ENCODE measurements at regions not wholly inside any gene's neighbourhood (a gene's known extent, or its start where the extent isn't known, plus 50 kb on each side); places are given as distances from the start of the nearest gene placed in this dataset.

DNA sequence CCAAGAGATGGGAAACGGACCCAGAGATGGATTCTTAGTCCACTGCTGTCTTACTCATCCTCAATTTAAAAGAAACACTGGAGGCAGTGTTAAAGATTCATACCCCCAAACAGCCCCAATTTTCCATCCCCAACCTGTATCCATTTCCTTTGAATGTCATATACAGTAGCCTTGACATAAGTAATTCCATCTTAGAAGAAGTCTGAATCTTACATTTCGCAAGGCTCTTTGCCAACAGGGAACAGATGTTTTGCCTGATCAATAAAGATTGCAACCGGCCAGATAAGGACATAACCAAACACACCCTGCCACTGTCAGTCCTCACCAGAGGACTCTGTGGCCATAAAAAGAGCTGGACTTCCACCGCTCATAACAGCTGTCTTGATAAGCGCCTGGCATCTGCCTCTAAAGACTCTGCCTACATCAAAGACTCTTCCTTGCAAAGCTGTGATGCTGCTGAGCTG, 59.0 kb upstream of the MED9 start:
- DNase-seq (ENCODE audit: low read depth): no peak

DNA sequence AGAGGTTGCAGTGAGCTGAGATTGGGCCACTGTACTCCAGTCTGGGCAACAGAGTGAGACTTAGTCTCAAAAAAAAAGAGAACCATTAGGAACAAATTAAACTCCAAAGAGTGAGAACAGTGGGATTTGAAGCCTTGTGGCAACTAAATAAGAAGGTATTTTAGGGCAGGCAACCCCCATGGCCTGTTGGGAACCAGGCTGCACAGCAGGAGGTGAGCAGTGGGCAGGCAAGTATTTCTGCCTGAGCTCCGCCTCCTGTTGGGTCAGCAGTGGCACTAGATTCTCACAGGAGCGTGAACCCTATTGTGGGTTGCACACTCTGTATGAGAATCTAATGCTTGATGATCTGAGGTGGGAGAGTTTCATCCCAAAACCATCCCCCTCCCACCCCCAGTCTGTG, 57.6 kb upstream of the MED9 start:
- peak; percentile 21 for DNase-seq (ENCODE audit: low read depth)

DNA sequence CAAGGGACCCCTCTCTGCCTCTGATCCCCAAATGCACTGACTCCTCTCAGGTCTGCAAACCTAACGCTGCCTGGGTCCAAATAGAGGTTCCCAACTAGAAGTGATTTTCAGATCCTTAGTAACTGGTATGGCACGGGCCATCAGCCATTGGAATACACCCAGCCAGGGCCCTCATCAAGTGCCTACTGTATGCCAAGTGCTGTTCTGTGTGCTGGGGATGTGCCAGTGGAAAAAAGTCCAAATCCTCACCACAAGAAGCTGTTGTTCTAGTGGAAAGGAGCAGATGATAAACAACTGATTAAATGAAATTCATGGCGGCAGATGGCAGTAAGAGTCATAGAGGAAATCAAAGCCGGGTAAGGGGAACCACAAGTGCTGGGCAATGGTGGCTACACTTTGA, 57.2 kb upstream of the MED9 start:
- peak; percentile 85 for DNase-seq (ENCODE audit: low read depth)

DNA sequence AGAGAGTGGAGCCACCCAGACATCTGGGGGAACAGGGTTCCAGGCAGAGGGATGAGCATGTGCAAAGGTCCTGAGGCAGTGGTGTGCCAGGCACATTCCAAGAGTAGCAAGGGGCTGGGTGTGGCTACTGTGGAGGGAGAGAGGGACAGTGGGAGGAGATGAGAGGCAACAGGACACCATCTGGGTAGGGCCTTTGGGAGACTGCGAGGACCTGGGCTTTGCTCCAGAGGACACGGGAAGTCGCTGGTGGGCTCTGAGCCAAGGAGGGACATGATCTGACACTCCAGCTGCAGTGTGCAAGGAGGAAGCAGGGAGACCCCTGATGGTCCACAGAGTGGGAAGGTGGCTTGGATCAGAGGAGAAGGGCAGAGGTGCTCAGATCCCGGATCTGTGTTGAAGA, 56.7 kb upstream of the MED9 start:
- peak; percentile 69 for DNase-seq (ENCODE audit: low read depth)

DNA sequence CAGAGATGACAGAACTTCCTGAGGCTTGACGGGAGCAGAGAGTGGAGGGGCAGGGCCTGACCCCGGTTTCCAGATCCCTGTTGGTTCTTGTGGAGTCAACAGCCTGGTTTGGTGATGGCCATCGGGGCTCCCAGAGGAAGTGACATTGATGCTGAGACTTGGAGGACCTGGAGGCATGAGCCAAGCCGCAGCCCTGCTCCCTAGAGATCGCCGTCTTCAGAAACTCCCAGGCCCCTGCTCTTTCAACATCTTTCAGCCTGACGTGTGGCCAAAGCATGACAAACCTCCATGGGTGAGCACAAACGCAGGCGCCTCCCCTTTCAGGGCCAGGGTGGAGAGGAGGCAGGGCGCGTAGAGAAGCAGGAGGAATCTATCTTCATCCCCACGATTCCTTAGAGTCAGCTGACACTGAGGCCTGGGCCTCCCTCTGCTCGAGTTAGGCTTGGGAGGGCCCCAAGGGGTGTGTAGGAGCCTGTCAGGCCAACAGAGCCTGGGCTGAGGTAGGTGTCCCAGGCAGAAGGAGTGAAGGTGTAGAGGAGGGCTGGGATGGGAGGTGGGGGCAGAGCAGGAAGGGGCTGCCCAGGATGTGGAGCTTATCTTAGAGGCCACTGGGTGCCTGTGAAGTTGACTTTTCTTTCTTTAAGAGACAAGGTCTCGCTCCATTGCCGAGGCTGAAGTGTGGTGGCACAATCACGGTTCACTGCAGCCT, 56.1 kb upstream of the MED9 start:
- DNase-seq (ENCODE audit: low read depth): peak; percentile 98

DNA sequence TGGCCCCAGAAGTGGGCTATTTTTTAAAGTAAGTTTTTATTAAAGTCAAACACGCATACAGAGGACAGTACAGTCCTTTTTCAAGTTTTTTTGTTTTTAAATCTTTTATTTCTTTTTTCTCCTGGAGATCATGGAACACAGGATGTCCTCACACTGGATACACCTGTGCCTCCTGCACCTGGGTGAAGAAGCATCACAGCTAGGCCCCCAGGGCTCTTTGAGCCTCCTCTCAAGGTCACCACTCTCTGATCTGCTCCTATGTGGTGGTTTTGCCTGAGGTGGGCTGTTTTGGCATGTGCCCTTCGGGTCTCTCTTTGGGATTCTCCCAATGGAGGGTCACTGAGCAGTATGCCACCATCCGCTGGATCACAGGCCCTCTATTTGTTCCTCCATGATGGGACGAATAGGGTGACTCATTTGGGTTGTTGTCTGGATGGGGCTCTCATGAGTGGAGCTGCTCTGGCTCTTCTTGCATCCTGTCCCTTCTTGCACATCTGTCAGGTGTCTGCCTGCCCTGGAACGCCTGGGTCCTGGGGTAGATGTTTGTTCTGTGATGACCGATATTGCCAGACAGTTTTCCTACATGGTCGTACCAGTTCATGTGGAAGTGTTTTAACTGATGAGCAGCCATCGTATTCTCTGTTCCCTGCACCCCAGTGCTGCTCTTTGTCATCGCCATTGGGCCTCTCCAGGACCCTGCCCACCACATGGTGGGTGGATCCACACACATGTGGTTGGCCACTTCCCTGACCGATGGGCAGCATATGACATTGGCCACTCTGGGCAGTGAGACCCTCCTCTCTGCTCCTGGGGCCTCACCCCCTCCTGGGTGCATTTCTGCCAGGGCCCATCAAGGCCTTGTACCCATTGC, 55.2 kb upstream of the MED9 start:
- no peak for DNase-seq (ENCODE audit: low read depth)

DNA sequence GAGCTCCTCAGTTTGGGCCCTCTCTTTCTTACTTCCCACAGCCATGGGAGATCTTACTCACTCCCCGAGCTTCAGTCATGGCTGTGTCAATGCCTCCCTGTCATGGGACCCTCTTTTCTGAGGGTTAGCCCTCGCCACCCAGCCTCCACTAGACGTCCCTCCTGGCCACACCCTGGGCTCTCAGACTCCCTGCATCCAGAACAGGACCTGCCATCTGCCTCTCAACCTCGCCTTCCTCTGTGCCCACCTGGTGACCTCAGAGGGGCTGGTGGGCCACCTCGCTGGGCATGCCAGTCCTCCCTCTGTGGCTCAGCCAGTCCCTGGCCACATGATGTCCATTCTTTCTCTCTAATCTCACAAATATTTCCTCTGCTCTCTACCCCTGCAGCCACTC, 54.6 kb upstream of the MED9 start:
- no peak for DNase-seq (ENCODE audit: low read depth)

DNA sequence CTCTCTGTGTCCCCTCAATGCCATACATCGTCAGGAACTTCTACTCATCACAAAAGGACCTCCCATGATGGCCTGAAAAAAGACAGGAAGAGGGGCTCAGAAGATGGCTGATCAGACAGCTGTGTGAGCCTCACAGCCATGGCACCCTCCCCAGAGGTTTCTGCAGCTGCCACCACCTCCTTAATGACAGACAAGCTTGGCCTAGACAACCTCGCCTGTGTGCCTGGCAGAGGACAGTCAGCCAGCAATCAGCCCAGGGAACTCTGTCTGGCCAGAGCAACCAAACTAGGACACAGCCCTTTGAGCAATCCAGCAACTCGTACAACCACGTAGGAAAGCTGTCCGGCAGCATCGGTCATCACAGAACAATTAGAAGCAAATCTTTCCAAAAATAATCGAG, 54.2 kb upstream of the MED9 start:
- no peak for DNase-seq (ENCODE audit: low read depth)

DNA sequence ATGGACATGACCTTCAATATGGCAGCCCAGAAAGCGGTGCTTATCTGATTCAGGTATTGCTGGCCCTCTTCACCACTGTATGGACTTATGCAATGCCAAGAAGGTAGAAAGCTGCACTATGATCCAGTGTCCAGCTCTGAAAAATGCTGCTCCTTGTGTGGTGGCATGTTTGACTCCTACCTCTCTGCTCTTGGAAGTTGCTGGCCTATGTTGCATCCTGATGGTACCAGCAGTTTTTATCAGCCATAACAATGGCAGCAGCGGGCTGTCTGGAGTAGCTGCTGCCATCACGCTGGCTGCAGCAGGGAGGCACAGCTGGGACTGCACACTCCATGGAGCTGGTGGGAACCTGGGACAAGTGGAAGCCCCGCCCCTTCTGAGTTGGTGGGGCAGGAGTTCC, 53.1 kb upstream of the MED9 start:
- DNase-seq (ENCODE audit: low read depth): no peak

DNA sequence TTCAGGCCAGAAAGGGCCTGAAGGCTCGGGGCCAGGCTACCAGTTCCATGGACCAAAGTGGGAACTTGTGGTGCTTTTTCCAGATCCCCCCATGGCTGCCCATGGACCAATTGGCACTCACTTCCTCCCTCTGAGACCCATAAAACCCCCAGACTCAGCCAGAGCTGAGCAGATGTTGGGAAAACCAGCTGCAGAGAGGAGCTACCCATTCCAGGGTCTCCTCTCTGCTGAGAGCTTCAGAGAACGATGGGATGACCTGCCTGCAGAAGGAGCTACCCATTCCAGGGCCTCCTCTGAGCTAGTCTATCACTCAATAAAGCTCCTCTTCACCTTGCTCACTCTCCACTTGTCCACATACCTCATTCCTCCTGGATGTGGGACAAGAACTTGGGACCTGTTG, 52.2 kb upstream of the MED9 start:
- DNase-seq (ENCODE audit: low read depth): no peak

DNA sequence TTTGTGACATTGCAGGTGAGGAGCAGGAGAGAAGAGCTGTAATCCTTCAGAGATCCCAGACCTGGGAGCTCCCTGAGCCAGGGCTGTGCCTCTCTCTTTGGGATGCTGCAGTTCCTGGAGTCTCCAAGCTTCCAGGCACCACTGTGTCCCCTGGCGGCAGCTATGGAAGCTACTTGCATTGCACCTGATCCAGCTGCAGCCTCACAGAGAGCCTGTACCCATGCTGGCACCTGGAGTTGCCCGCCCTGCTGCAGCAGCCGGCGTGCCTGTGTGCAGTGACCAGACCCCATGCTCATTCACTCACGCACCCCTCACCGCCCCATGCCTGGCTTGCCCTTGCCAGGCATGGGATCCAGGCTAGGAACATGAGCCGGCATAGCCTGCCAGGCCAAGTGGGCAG, 51.8 kb upstream of the MED9 start:
- no peak for DNase-seq (ENCODE audit: low read depth)

DNA sequence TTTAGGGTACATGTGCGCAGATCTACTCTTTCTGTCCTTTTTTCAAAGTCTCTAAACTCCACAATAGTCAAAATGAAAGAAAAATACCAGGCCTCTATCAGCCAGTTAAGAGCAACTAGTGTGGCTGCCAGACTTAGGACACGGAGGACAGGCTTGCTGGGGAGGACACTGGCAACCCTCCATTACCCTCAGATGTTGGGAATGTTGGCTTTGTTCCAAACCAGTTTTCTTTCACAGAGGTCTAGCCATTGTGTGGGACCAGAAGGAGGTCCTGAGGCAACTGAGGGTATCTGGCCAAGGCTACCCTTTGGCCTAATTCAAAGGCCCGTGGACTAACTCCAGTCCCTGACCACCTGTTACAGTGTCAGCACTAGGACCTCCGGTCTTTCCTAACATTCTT, 51.2 kb upstream of the MED9 start:
- no peak for DNase-seq (ENCODE audit: low read depth)

DNA sequence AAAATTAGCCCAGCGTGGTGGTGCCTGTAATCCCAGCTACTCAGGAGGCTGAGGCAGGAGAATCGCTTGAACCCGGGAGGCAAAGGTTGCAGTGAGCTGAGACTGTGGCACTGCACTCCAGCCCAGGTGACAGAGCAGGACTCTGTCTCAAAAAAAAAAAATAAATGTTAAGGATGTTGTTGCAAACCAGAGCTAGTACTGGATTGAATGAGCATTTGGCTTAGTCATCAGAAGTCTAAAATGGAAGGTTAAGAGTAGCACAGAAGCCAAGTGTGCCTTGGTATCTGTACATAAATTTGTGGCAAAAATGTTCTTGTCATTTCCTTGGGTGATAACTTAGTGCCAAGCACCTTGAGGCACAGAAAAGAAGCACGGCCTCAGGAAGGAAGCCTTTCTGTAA, 50.6 kb upstream of the MED9 start:
- DNase-seq (ENCODE audit: low read depth): no peak
